ENCODE measurements at regions not wholly inside any gene's neighbourhood (a gene's known extent, or its start where the extent isn't known, plus 50 kb on each side); places are given as distances from the start of the nearest gene placed in this dataset.
A peak's percentile ranks its signal among the peaks of the same experiment; 100 is the strongest.

- no peak overlapping the region for H3K4me3 Mint-ChIP-seq
- no peaks in the 10 kb centered on the region for H3K36me3 Mint-ChIP-seq (ENCODE audit: low read depth)
- POLR2A ChIA-PET, result no interaction called here
- no peaks in the 10 kb centered on the region for H3K27me3 Mint-ChIP-seq
- intact Hi-C loops (cut with micrococcal nuclease), result loop anchor here (5.0 kb wide), 1 partner anchor 283 kb away; the partner anchor contains the start of gene EPHA4
- DNase-seq, result no peak
- H3K27ac Mint-ChIP-seq, result no peak overlapping the region
- CTCF ChIA-PET, result no interaction called here
- H3K9me3 Mint-ChIP-seq, result no peaks in the 10 kb centered on the region
- ATAC-seq (ENCODE audit: low read depth), result peak; percentile 42
- TF ChIP-seq CTCF (IDR thresholded peaks at IDR 0.05), result no peak
- H3K4me1 Mint-ChIP-seq, result peaks cover 5% of the 10 kb centered on the region
Observed at GRCh38 chr2:221289389-221289788, 282.7 kb downstream of the EPHA4 start.

- Mint-ChIP-seq H3K4me3 (no peak overlapping the region), H3K27ac (no peak overlapping the region), H3K9me3 (no peaks in the 10 kb centered on the region), H3K4me1 (peaks cover 6% of the 10 kb centered on the region), H3K36me3 (ENCODE audit: low read depth) (no peaks in the 10 kb centered on the region), H3K27me3 (no peaks in the 10 kb centered on the region)
- intact Hi-C loops (cut with micrococcal nuclease), result loop anchor here (5.0 kb wide), 1 partner anchor 282 kb away; the partner anchor contains the start of gene EPHA4
- no peak for TF ChIP-seq CTCF (IDR thresholded peaks at IDR 0.05)
- no peak for DNase-seq
- ATAC-seq (ENCODE audit: low read depth), result no peak
- ChIA-PET CTCF (no interaction called here), POLR2A (no interaction called here)
Observed at GRCh38 chr2:221289846-221290245, 282.3 kb downstream of the EPHA4 start.

- intact Hi-C loops (cut with micrococcal nuclease), result no loop called here
- CTCF ChIA-PET, result no interaction called here
- no peaks in the 10 kb centered on the region for H3K36me3 Mint-ChIP-seq (ENCODE audit: low read depth)
- H3K27me3 Mint-ChIP-seq, result peaks cover 12% of the 10 kb centered on the region
- no peak for TF ChIP-seq CTCF (IDR thresholded peaks at IDR 0.05)
- ATAC-seq (ENCODE audit: low read depth) (no peak), DNase-seq (no peak)
- no peaks in the 10 kb centered on the region for H3K9me3 Mint-ChIP-seq
- H3K4me1 Mint-ChIP-seq, result peaks cover 11% of the 10 kb centered on the region
- POLR2A ChIA-PET, result no interaction called here
- H3K27ac Mint-ChIP-seq, result no peak overlapping the region
- no peak overlapping the region for H3K4me3 Mint-ChIP-seq
Observed at GRCh38 chr2:221293949-221294742, 278.0 kb downstream of the EPHA4 start.

- Mint-ChIP-seq H3K36me3 (ENCODE audit: low read depth) (no peaks in the 10 kb centered on the region), H3K27ac (no peak overlapping the region), H3K27me3 (peaks cover 8% of the 10 kb centered on the region), H3K4me1 (peaks cover under 1% of the 10 kb centered on the region), H3K4me3 (no peak overlapping the region), H3K9me3 (no peaks in the 10 kb centered on the region)
- intact Hi-C loops (cut with micrococcal nuclease), result no loop called here
- DNase-seq (no peak), ATAC-seq (ENCODE audit: low read depth) (no peak)
- ChIA-PET POLR2A (no interaction called here), CTCF (no interaction called here)
- no peak for TF ChIP-seq CTCF (IDR thresholded peaks at IDR 0.05)
Observed at GRCh38 chr2:221304916-221305315, 267.2 kb downstream of the EPHA4 start.

GRCh38 chr2:221308507-221309066, 263.5 kb downstream of the EPHA4 start:
- no peaks in the 10 kb centered on the region for H3K9me3 Mint-ChIP-seq
- peaks cover 6% of the 10 kb centered on the region for H3K4me1 Mint-ChIP-seq
- H3K27me3 Mint-ChIP-seq, result peaks cover 5% of the 10 kb centered on the region
- ChIA-PET CTCF (no interaction called here), POLR2A (no interaction called here)
- TF ChIP-seq CTCF (IDR thresholded peaks at IDR 0.05), result no peak
- no peak overlapping the region for H3K27ac Mint-ChIP-seq
- DNase-seq (no peak), ATAC-seq (ENCODE audit: low read depth) (no peak)
- H3K36me3 Mint-ChIP-seq (ENCODE audit: low read depth), result no peaks in the 10 kb centered on the region
- intact Hi-C loops (cut with micrococcal nuclease), result no loop called here
- no peak overlapping the region for H3K4me3 Mint-ChIP-seq
